ENCODE measurements at regions not wholly inside any gene's neighbourhood (a gene's known extent, or its start where the extent isn't known, plus 50 kb on each side); places are given as distances from the start of the nearest gene placed in this dataset.

DNA sequence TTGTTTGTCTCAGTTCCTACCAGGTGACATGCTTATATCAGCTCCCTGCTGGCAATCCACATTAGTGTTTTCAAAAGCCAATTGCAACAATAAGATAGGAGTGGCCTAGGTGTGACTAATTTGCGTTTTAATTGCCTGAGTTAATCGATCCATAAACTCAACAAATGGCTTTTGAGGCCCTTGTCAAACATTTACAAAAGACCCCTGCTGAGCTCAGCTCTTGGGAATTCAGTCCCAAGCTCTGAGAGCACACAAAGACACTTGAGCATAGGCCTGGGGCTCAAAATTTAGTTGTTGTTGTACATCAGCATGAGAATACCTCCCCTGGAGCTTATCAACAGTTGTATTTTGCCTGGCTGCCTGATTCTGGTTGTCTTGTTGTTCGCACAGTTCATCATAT is 1134.4 kb upstream of the TSPY4 start:
- in situ Hi-C loops (cut with MboI; ENCODE audit: low sequenced_read_pairs, unreplicated experiment), result no loop called here

GRCh38 chrY:8241144-8241543 is 1096.1 kb upstream of the TSPY4 start:
- DNase-seq (ENCODE audit: low spot score), result no peak
- in situ Hi-C loops (cut with MboI; ENCODE audit: low sequenced_read_pairs, unreplicated experiment), result no loop called here
- no peak for TF ChIP-seq CTCF (IDR thresholded peaks at IDR 0.05; ENCODE audit: borderline replicate concordance, control extremely low read depth, extremely low read depth, insufficient read depth, missing control alignments)

More for the DNA sequence above, 1134.4 kb upstream of the TSPY4 start:
- no peak for TF ChIP-seq CTCF (IDR thresholded peaks at IDR 0.05; ENCODE audit: borderline replicate concordance, control extremely low read depth, extremely low read depth, insufficient read depth, missing control alignments)
- DNase-seq (ENCODE audit: low spot score), result no peak

GRCh38 chrY:8273807-8274206 is 1063.5 kb upstream of the TSPY4 start:
- DNase-seq (ENCODE audit: low spot score), result no peak
- in situ Hi-C loops (cut with MboI; ENCODE audit: low sequenced_read_pairs, unreplicated experiment), result no loop called here
- TF ChIP-seq CTCF (IDR thresholded peaks at IDR 0.05; ENCODE audit: borderline replicate concordance, control extremely low read depth, extremely low read depth, insufficient read depth, missing control alignments), result no peak

DNA sequence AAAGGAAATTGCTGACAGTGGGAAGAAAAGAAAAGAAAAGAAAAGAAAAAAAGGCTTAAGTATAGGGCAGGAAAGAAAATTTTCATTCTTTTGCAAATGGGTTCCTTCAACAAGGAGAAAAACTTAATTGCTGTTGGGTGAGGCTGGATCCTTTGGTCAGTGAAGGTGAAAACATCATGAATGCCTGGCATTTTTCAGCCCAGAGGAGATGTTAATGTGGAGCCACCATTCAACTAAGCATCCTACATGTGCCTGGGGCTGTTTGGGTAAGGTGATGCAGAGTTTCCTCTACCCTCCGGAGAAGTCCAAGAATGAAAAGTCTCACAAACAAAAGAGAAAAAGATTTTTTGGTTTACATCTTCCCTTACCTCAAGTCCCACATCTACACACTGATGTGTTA is 1032.2 kb upstream of the TSPY4 start:
- in situ Hi-C loops (cut with MboI; ENCODE audit: low sequenced_read_pairs, unreplicated experiment), result no loop called here
- no peak for TF ChIP-seq CTCF (IDR thresholded peaks at IDR 0.05; ENCODE audit: borderline replicate concordance, control extremely low read depth, extremely low read depth, insufficient read depth, missing control alignments)
- no peak for DNase-seq (ENCODE audit: low spot score)

DNA sequence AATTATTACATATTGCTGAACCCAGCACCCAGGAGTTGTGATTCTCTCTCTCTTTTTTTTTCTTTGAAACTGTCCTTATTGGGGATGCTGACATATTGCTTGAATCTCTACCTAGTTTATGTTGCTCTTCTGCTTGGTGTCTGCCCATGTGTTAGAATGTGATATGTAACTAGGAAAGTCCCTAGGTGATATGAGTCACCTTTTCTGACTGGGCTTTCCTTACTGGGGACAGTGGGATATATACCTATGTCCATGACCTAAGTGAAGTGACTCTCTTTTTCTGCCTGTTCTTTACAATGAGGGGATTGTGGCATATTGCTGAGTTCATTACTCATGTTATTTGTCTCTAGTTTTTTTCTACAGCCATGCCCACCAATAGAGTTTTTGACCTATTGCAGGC is 1013.2 kb upstream of the TSPY4 start:
- DNase-seq (ENCODE audit: low spot score), result no peak
- TF ChIP-seq CTCF (IDR thresholded peaks at IDR 0.05; ENCODE audit: borderline replicate concordance, control extremely low read depth, extremely low read depth, insufficient read depth, missing control alignments), result no peak
- in situ Hi-C loops (cut with MboI; ENCODE audit: low sequenced_read_pairs, unreplicated experiment), result no loop called here

- no peak for DNase-seq (ENCODE audit: low spot score)
- no peak for TF ChIP-seq CTCF (IDR thresholded peaks at IDR 0.05; ENCODE audit: borderline replicate concordance, control extremely low read depth, extremely low read depth, insufficient read depth, missing control alignments)
- in situ Hi-C loops (cut with MboI; ENCODE audit: low sequenced_read_pairs, unreplicated experiment), result no loop called here
Measured at GRCh38 chrY:8326944-8327343, 1010.3 kb upstream of the TSPY4 start.
